Hepatocyte (in vitro differentiated cells): ENCODE measurements at regions not wholly inside any gene's neighbourhood (a gene's known extent, or its start where the extent isn't known, plus 50 kb on each side); places are given as distances from the start of the nearest gene placed in this dataset.

ENCODE experiments used
- DNase-seq: peaks from one replicate; pipeline ENCODE4 v3.0.0-alpha.2; 2016; ENCODE audit warnings: low spot score
- H2AFZ ChIP-seq: fragments of 200-600 bp; sonication (generic); 2 replicates; pipeline ENCODE4 v1.6.0; 2016; ENCODE audit warnings: antibody characterized with exemption, mild to moderate bottlenecking
- H3K27ac ChIP-seq: fragments of 200-600 bp; sonication (generic); 2 replicates; pipeline ENCODE4 v1.5.1; 2016; ENCODE audit warnings: mild to moderate bottlenecking
- H3K27me3 ChIP-seq: fragments of 200-600 bp; sonication (generic); 2 replicates; pipeline ENCODE4 v1.6.1; 2016
- H3K36me3 ChIP-seq: fragments of 200-600 bp; sonication (generic); replicated peaks from 2 replicates; pipeline ENCODE4 v1.5.1; 2016; ENCODE audit warnings: low read depth; ENCODE audit not compliant: insufficient read depth
- H3K4me1 ChIP-seq: fragments of 200-600 bp; sonication (generic); 2 replicates; pipeline ENCODE4 v1.5.1; 2016; ENCODE audit warnings: mild to moderate bottlenecking, moderate library complexity; ENCODE audit not compliant: insufficient read depth
- H3K4me2 ChIP-seq: fragments of 200-600 bp; sonication (generic); 2 replicates; pipeline ENCODE4 v1.6.0; 2016
- H3K4me3 ChIP-seq: fragments of 200-600 bp; sonication (generic); 2 replicates; pipeline ENCODE4 v1.5.1; 2016; ENCODE audit warnings: mild to moderate bottlenecking
- H3K79me2 ChIP-seq: fragments of 200-600 bp; sonication (generic); 2 replicates; pipeline ENCODE4 v1.6.0; 2017; ENCODE audit warnings: mild to moderate bottlenecking
- H3K9me2 ChIP-seq: fragments of 200-600 bp; sonication (generic); replicated peaks from 2 replicates; pipeline ENCODE4 v1.6.0; 2017; ENCODE audit warnings: mild to moderate bottlenecking; ENCODE audit not compliant: insufficient read depth
- H3K9me3 ChIP-seq: fragments of 200-600 bp; sonication (generic); 2 replicates; pipeline ENCODE4 v1.5.1; 2016; ENCODE audit warnings: low read depth, mild to moderate bottlenecking
- H4K20me1 ChIP-seq: fragments of 200-600 bp; sonication (generic); 2 replicates; pipeline ENCODE4 v1.6.0; 2016; ENCODE audit warnings: mild to moderate bottlenecking; ENCODE audit not compliant: insufficient read depth, poor library complexity, severe bottlenecking
- EZH2 ChIP-seq: fragments of 200-600 bp; sonication (generic); IDR thresholded peaks from 2 replicates; pipeline ENCODE4 v1.6.1; 2016; ENCODE audit warnings: antibody characterized with exemption, mild to moderate bottlenecking, borderline replicate concordance
- EZH2phosphoT487 ChIP-seq: fragments of 200-600 bp; sonication (generic); IDR thresholded peaks from one replicate; pipeline ENCODE4 v1.6.1; 2018; ENCODE audit warnings: antibody characterized with exemption, mild to moderate bottlenecking, low read depth, moderate library complexity; ENCODE audit not compliant: unreplicated experiment, severe bottlenecking
- WGBS: methylation state at CpG from one replicate; pipeline ENCODE4 v1.1.6; 2016; ENCODE audit warnings: low lambda C conversion rate; ENCODE audit errors: missing lambda C conversion rate; 5-methylcytosine and 5-hydroxymethylcytosine counted together
- TF ChIP-seq, protein P1 (sequence below): fragments of 200-600 bp; sonication (generic); IDR thresholded peaks from 2 replicates; pipeline ENCODE4 v1.5.1; 2016; ENCODE audit warnings: antibody characterized with exemption, mild to moderate bottlenecking; ENCODE audit not compliant: poor library complexity

GRCh38 chr13:79267560-79267959 is 138.5 kb downstream of the RBM26 start:
- DNase-seq, result no peak
- Histone ChIP-seq H3K9me3 (no peaks in the 10 kb centered on the region), H3K36me3 (no peaks in the 10 kb centered on the region), H3K27ac (no peak overlapping the region), H3K4me3 (no peak overlapping the region), H3K27me3 (no peaks in the 10 kb centered on the region), H3K79me2 (no peaks in the 10 kb centered on the region), H4K20me1 (no peaks in the 10 kb centered on the region), H3K9me2 (no peaks in the 10 kb centered on the region), H3K4me1 (no peaks in the 10 kb centered on the region), H3K4me2 (no peak overlapping the region), H2AFZ (no peak overlapping the region)
- no peak for TF ChIP-seq EZH2phosphoT487
- TF ChIP-seq EZH2, result no peak
- TF ChIP-seq, protein P1, sequence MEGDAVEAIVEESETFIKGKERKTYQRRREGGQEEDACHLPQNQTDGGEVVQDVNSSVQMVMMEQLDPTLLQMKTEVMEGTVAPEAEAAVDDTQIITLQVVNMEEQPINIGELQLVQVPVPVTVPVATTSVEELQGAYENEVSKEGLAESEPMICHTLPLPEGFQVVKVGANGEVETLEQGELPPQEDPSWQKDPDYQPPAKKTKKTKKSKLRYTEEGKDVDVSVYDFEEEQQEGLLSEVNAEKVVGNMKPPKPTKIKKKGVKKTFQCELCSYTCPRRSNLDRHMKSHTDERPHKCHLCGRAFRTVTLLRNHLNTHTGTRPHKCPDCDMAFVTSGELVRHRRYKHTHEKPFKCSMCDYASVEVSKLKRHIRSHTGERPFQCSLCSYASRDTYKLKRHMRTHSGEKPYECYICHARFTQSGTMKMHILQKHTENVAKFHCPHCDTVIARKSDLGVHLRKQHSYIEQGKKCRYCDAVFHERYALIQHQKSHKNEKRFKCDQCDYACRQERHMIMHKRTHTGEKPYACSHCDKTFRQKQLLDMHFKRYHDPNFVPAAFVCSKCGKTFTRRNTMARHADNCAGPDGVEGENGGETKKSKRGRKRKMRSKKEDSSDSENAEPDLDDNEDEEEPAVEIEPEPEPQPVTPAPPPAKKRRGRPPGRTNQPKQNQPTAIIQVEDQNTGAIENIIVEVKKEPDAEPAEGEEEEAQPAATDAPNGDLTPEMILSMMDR, result no peak

- H3K9me2 ChIP-seq, result no peaks in the 10 kb centered on the region
- H3K4me2 ChIP-seq, result no peak overlapping the region
- no peaks in the 10 kb centered on the region for H4K20me1 ChIP-seq
- DNase-seq, result no peak
- H3K27me3 ChIP-seq, result no peaks in the 10 kb centered on the region
- no peaks in the 10 kb centered on the region for H3K79me2 ChIP-seq
- WGBS, result 74% methylated on average over 3 of the region's 3 CpGs
- no peaks in the 10 kb centered on the region for H3K4me1 ChIP-seq
- H3K9me3 ChIP-seq, result no peaks in the 10 kb centered on the region
- no peak overlapping the region for H3K27ac ChIP-seq
- no peak overlapping the region for H2AFZ ChIP-seq
- TF ChIP-seq EZH2phosphoT487, result no peak
- TF ChIP-seq, protein P1, result no peak
- TF ChIP-seq EZH2, result no peak
- no peak overlapping the region for H3K4me3 ChIP-seq
- no peaks in the 10 kb centered on the region for H3K36me3 ChIP-seq
Observed at GRCh38 chr13:79258489-79258888, 147.6 kb downstream of the RBM26 start.

DNA sequence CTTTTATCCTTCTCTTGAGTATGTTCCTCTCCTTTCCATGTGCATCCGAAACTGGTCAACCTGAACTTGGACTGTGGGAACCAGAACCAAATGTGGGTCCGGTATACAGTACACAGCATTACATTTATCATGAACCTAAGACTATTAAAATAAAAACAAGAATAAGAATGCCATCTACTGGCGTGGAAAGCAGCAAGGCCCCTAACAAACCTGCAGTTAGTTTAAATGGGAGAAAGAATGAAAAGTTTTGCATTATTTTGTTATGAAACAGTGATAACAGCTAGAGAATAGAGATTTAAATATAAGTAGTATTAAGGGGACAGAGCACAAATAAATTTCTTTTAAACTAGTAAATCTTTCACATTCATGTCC is 159.5 kb downstream of the RBM26 start:
- Histone ChIP-seq H3K4me2 (no peak overlapping the region), H3K79me2 (no peaks in the 10 kb centered on the region), H3K4me3 (no peak overlapping the region), H3K27me3 (no peaks in the 10 kb centered on the region), H3K9me2 (no peaks in the 10 kb centered on the region), H3K4me1 (no peaks in the 10 kb centered on the region), H4K20me1 (no peaks in the 10 kb centered on the region), H3K9me3 (no peaks in the 10 kb centered on the region), H3K27ac (no peak overlapping the region), H2AFZ (no peak overlapping the region), H3K36me3 (no peaks in the 10 kb centered on the region)
- WGBS, result 83% methylated on average over 3 of the region's 3 CpGs
- no peak for TF ChIP-seq EZH2
- TF ChIP-seq, protein P1, result peak; percentile 36
- DNase-seq, result no peak

DNA sequence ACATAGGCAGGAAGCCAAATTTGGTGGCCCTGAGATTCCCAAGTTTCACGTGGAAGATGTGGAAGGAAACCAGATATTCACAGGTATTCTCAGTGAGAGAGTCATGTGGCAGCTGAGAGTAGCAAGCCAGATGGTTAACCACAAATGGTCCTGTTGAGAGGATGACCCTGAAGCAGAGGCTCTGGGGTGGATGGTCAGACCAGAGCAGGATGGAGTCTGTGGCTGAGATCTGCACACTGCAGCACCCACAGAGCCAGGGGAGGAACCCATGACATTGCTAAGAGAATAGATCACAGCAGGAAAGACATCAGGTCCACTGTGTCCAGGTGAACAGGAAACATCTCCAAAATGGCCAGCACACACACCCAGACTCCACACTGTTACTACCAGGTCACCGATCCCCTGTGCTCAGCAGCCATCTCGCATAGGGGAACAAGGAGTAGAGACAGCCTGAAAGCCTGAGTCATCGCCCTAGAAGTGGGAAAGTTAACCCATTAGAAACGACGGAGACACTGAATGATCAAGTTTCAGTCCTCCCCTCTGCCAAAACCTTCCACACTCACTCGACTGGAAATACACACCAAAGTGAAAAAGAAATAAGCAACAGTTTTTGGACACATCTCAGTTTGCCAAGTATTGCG is 160.0 kb downstream of the RBM26 start:
- Histone ChIP-seq H3K4me3 (no peak overlapping the region), H3K36me3 (no peaks in the 10 kb centered on the region), H3K27ac (no peak overlapping the region), H3K4me2 (no peak overlapping the region), H3K79me2 (no peaks in the 10 kb centered on the region), H2AFZ (no peak overlapping the region), H3K9me2 (no peaks in the 10 kb centered on the region), H3K27me3 (no peaks in the 10 kb centered on the region), H3K9me3 (no peaks in the 10 kb centered on the region), H4K20me1 (no peaks in the 10 kb centered on the region), H3K4me1 (no peaks in the 10 kb centered on the region)
- TF ChIP-seq EZH2phosphoT487 (no peak), EZH2 (no peak)
- TF ChIP-seq, protein P1, result no peak
- 63% methylated on average over 8 of the region's 8 CpGs for WGBS
- no peak for DNase-seq
